Body of pancreas (tissue), 4 donors: ENCODE measurements at regions not wholly inside any gene's neighbourhood (a gene's known extent, or its start where the extent isn't known, plus 50 kb on each side); places are given as distances from the start of the nearest gene placed in this dataset.

Experiments used
- ATAC-seq: fragments of 150-250 bp; one replicate; pipeline ENCODE4 v1.9.1; 2016
- DNase-seq, 4 donors: peaks; one replicate each; pipeline ENCODE4 v3.0.0-alpha.2; 2019
- H3K27ac ChIP-seq, 4 donors: fragments of 200-600 bp; sonication (generic); 1 replicate in 3 of 4; 2 replicates in 1 of 4; pipeline versions ENCODE4 v1.5.1 to v1.6.1; 2016 to 2019; ENCODE audit warnings: mild to moderate bottlenecking in 1 of 4, mixed read lengths in 1 of 4, moderate library complexity in 1 of 4
- H3K27me3 ChIP-seq, 2 donors: fragments of 200-600 bp; sonication (generic); one replicate each; pipeline ENCODE4 v1.6.0; 2016; ENCODE audit warnings: mild to moderate bottlenecking in 1 of 2
- H3K36me3 ChIP-seq, 2 donors: fragments of 200-600 bp; sonication (generic); replicated peaks in 1 of 2; 2 replicates each; pipeline ENCODE4 v1.5.1; 2016; ENCODE audit warnings: low read depth in 2 of 2; ENCODE audit not compliant: insufficient read depth in 1 of 2
- H3K4me1 ChIP-seq: fragments of 200-600 bp; sonication (generic); one replicate; pipeline ENCODE4 v1.6.0; 2016
- H3K4me3 ChIP-seq, 2 donors: fragments of 200-600 bp; sonication (generic); 1 replicate in 1 of 2; 2 replicates in 1 of 2; pipeline ENCODE4 v1.5.1; 2016 to 2019
- H3K9me3 ChIP-seq, 3 donors: fragments of 200-600 bp; sonication (generic); 1 replicate in 2 of 3; 2 replicates in 1 of 3; pipeline ENCODE4 v1.5.1; 2016
- POLR2A ChIP-seq, 3 donors: fragments of 450-650 bp; IDR thresholded peaks; one replicate each; pipeline ENCODE4 v1.6.1; 2016; ENCODE audit warnings: antibody characterized with exemption in 3 of 3, mild to moderate bottlenecking in 2 of 3
- WGBS, 2 donors: methylation state at CpG; one replicate each; pipeline ENCODE4 v1.1.5; 2017; 5-methylcytosine and 5-hydroxymethylcytosine counted together
- intact Hi-C: fragments of 100-400 bp; cut with DNase I; formaldehyde crosslinking; loops from one replicate; pipeline ENCODE4 v1.15.1; 2023
- TF ChIP-seq, protein P1 (sequence below), 7 experiments: fragments of 450-650 bp in 4 of 7; fragments of 200-600 bp in 3 of 7; sonication (generic) in 3 of 7; IDR thresholded peaks; one replicate each; pipeline ENCODE4 v1.5.1; 2016 to 2019; ENCODE audit warnings: antibody characterized with exemption in 7 of 7

DNA sequence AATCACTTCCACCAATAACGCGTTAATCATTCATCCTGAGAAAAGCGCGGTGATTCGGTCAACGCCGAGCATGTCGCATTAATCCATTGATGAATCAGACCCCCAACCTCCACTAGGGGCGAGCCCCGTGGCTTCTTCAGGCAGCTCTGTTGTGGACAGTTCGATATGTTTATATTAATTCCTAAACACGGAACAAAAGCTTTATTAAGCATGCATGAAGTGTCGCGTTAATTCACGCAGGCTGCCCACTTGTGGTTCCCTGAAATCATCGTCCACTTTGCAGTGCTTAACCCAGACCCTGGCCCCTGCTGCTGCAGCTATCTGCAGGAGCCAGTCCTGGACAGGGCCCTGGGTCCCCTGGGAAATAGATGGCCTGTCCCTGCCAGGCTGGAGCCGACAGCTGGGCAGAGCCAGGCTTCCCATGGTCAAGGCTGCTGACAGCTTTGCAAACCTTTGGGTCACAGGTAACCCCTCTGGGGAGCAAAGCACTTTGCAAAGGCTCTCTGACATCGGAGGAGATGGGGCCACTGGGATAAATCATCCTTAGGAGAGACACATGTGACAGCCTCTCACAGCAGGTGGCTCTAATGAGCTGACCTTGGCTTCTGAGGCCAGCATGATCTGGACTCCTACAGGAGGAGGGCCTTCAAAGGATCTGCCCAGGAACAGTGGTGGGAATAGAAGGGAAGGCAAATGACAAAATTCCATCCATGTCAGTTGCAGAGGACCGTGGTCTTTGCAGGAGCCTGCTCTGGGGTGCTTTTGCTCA, 137.0 kb upstream of the AJAP1 start:
- TF ChIP-seq POLR2A (IDR thresholded peaks at IDR 0.05), result no peak
- TF ChIP-seq, protein P1, sequence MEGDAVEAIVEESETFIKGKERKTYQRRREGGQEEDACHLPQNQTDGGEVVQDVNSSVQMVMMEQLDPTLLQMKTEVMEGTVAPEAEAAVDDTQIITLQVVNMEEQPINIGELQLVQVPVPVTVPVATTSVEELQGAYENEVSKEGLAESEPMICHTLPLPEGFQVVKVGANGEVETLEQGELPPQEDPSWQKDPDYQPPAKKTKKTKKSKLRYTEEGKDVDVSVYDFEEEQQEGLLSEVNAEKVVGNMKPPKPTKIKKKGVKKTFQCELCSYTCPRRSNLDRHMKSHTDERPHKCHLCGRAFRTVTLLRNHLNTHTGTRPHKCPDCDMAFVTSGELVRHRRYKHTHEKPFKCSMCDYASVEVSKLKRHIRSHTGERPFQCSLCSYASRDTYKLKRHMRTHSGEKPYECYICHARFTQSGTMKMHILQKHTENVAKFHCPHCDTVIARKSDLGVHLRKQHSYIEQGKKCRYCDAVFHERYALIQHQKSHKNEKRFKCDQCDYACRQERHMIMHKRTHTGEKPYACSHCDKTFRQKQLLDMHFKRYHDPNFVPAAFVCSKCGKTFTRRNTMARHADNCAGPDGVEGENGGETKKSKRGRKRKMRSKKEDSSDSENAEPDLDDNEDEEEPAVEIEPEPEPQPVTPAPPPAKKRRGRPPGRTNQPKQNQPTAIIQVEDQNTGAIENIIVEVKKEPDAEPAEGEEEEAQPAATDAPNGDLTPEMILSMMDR (IDR thresholded peaks at IDR 0.05), result no peak
- Histone ChIP-seq H3K4me1 (peaks cover 37% of the 10 kb centered on the region), H3K36me3 (no peaks in the 10 kb centered on the region), H3K27me3 (no peaks in the 10 kb centered on the region), H3K9me3 (no peaks in the 10 kb centered on the region), H3K27ac (no peak overlapping the region), H3K4me3 (no peak overlapping the region)
- 13 to 24% methylated on average over 16 to 19 of the region's 19 CpGs for WGBS, 2 donors
- intact Hi-C loops, result no loop called here
- DNase-seq (no peak), ATAC-seq (no peak)

DNA sequence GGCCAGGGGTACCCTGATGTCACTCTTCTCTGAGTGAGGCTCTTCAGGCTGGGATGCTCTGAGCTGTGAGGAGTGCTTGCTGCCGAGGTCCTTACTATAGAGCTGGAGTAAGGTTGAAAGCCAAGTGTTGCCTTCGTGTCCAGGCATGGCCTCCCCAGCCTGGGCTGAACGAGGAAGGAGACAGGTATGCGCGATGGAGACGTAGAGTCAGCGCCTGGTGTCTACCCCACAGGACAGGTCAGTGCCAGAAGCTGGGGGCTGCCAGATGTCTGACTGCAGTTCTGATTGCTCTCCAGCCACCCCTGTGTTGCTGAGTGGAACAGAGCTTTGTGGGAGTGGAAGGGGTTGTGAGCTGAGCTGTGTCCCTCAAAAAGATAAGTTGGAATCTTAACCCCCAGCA, 135.8 kb upstream of the AJAP1 start:
- TF ChIP-seq, protein P1 (IDR thresholded peaks at IDR 0.05), result no peak
- TF ChIP-seq POLR2A (IDR thresholded peaks at IDR 0.05), result no peak
- no peaks in the 10 kb centered on the region for H3K9me3 ChIP-seq
- WGBS, 2 donors, result 82 to 87% methylated on average over 7 of the region's 7 CpGs
- no peak overlapping the region for H3K4me3 ChIP-seq
- ATAC-seq, result no peak
- no peaks in the 10 kb centered on the region for H3K27me3 ChIP-seq
- H3K36me3 ChIP-seq, result no peaks in the 10 kb centered on the region
- no peak for DNase-seq
- intact Hi-C loops, result no loop called here
- peaks cover 25% of the 10 kb centered on the region for H3K4me1 ChIP-seq
- no peak overlapping the region for H3K27ac ChIP-seq

DNA sequence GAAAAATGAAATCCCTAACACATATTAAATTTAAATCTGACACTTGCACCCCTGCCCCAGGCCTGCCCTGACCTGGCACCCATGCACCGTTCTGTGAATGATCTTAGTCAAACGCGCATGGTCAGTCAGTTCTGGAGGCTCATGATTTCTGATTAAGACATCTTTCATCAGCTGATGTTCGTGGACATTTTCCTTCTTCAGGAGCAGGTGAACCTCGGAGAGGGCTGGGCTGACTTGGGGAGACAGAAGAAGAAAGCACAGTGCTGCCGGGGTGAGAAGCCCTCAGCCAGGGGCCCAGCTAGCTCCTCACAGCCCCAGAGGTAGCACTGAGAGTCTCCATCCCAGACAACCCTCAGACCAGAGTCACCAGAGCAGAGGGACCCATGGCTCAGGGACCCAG, 134.5 kb upstream of the AJAP1 start:
- intact Hi-C loops, result no loop called here
- Histone ChIP-seq H3K9me3 (no peaks in the 10 kb centered on the region), H3K4me3 (no peak overlapping the region), H3K36me3 (no peaks in the 10 kb centered on the region), H3K4me1 (peaks cover 18% of the 10 kb centered on the region), H3K27ac (no peak overlapping the region), H3K27me3 (no peaks in the 10 kb centered on the region)
- TF ChIP-seq, protein P1 (IDR thresholded peaks at IDR 0.05), result no peak
- no peak for TF ChIP-seq POLR2A (IDR thresholded peaks at IDR 0.05)
- ATAC-seq, result no peak
- 79 to 83% methylated on average over 6 of the region's 6 CpGs for WGBS, 2 donors
- DNase-seq, result no peak

DNA sequence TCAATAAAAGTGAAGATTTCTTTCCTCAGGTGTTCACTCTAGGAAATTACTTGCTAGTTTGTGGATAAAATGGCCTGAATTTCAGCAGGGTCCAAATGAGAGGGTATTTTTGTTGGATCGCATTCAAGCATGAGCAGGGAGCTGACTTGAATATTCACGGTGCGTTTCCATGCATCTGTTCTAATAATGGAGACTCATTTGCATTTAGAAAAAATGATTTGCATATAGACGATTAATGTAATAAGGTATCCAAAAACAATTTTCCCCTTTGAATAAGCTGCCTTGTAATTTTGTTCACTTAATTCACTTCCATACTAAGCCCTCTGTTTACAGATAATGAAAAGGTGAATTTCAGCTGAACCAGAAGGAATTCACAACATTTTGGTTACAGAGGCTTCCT, 130.9 kb upstream of the AJAP1 start:
- intact Hi-C loops, result no loop called here
- WGBS, 2 donors, result 76% methylated on average over 4 of the region's 4 CpGs

More for the DNA sequence above, 130.9 kb upstream of the AJAP1 start:
- ATAC-seq (no peak), DNase-seq (no peak)
- Histone ChIP-seq H3K4me3 (no peak overlapping the region), H3K36me3 (no peaks in the 10 kb centered on the region), H3K27ac (no peak overlapping the region), H3K9me3 (no peaks in the 10 kb centered on the region), H3K27me3 (no peaks in the 10 kb centered on the region), H3K4me1 (no peaks in the 10 kb centered on the region)
- TF ChIP-seq, protein P1 (IDR thresholded peaks at IDR 0.05), result no peak
- TF ChIP-seq POLR2A (IDR thresholded peaks at IDR 0.05), result no peak
